ENCODE measurements at regions not wholly inside any gene's neighbourhood (a gene's known extent, or its start where the extent isn't known, plus 50 kb on each side); places are given as distances from the start of the nearest gene placed in this dataset.
A peak's percentile ranks its signal among the peaks of the same experiment; 100 is the strongest.
"Not testable (repeated sequence)": the region's sequence is repeated elsewhere in the genome, so short reads cannot be mapped to it uniquely, and the experiment has no call there.

- H3K4me1 ChIP-seq; H3K4me3 ChIP-seq; DNase-seq; intact Hi-C loops (cut with DNase I; ENCODE audit: low total_unique reads); H3K27me3 ChIP-seq; H3K9me3 ChIP-seq; H3K36me3 ChIP-seq; H3K27ac ChIP-seq; in situ Hi-C loops (cut with MboI; ENCODE audit: low pct_ligation_motif_present in 1 of 4, low pct_unique_long_range_greater_than_20kb in 1 of 4, low sequenced_read_pairs in 3 of 4): not testable (repeated sequence)
- TF ChIP-seq CTCF (IDR thresholded peaks at IDR 0.05): peak; percentile 22 to 39 (median 34)
- WGBS, 2 donors (ENCODE audit: low coverage in 1 of 2): 27 to 30% methylated on average over 4 of the region's 4 CpGs
Observed at GRCh38 chr7:32765649-32766251, 125.8 kb downstream of the KBTBD2 start.

GRCh38 chr7:32765185-32765584 lies 126.4 kb downstream of the KBTBD2 start:
- in situ Hi-C loops (cut with MboI; ENCODE audit: low pct_ligation_motif_present in 1 of 4, low pct_unique_long_range_greater_than_20kb in 1 of 4, low sequenced_read_pairs in 3 of 4): no loop called here
- no peak overlapping the region for H3K27ac ChIP-seq
- H3K27me3 ChIP-seq: peaks cover 5% of the 10 kb centered on the region
- no peaks in the 10 kb centered on the region for H3K9me3 ChIP-seq
- intact Hi-C loops (cut with DNase I; ENCODE audit: low total_unique reads): no loop called here
- H3K4me1 ChIP-seq: no peaks in the 10 kb centered on the region
- no peaks in the 10 kb centered on the region for H3K36me3 ChIP-seq
- WGBS, 2 donors (ENCODE audit: low coverage in 1 of 2): 78 to 85% methylated on average over 2 to 3 of the region's 3 CpGs
- no peak overlapping the region for H3K4me3 ChIP-seq
- DNase-seq: no peak
- TF ChIP-seq CTCF (IDR thresholded peaks at IDR 0.05): no peak
- no peak for TF ChIP-seq POLR2A (IDR thresholded peaks at IDR 0.05)
- no peak for TF ChIP-seq POLR2AphosphoS5 (IDR thresholded peaks at IDR 0.05)
- TF ChIP-seq EP300 (IDR thresholded peaks at IDR 0.05; ENCODE audit: low read depth): no peak

GRCh38 chr7:32762925-32763293 lies 128.7 kb downstream of the KBTBD2 start:
- no peaks in the 10 kb centered on the region for H3K4me1 ChIP-seq
- in situ Hi-C loops (cut with MboI; ENCODE audit: low pct_ligation_motif_present in 1 of 4, low pct_unique_long_range_greater_than_20kb in 1 of 4, low sequenced_read_pairs in 3 of 4): no loop called here
- WGBS, 2 donors (ENCODE audit: low coverage in 1 of 2): 7 to 79% methylated on average over 3 to 23 of the region's 23 CpGs

GRCh38 chr7:32762206-32762924 lies 129.2 kb downstream of the KBTBD2 start:
- H3K27me3 ChIP-seq; in situ Hi-C loops (cut with MboI; ENCODE audit: low pct_ligation_motif_present in 1 of 4, low pct_unique_long_range_greater_than_20kb in 1 of 4, low sequenced_read_pairs in 3 of 4); DNase-seq; intact Hi-C loops (cut with DNase I; ENCODE audit: low total_unique reads); H3K4me1 ChIP-seq; H3K9me3 ChIP-seq; H3K36me3 ChIP-seq; H3K27ac ChIP-seq; H3K4me3 ChIP-seq: not testable (repeated sequence)
- 71 to 73% methylated on average over 21 to 29 of the region's 29 CpGs for WGBS, 2 donors (ENCODE audit: low coverage in 1 of 2)

More at GRCh38 chr7:32762925-32763293, 128.7 kb downstream of the KBTBD2 start:
- H3K36me3 ChIP-seq: no peaks in the 10 kb centered on the region
- peaks cover 5% of the 10 kb centered on the region for H3K27me3 ChIP-seq
- H3K9me3 ChIP-seq: no peaks in the 10 kb centered on the region
- intact Hi-C loops (cut with DNase I; ENCODE audit: low total_unique reads): no loop called here
- H3K27ac ChIP-seq: no peak overlapping the region
- no peak for DNase-seq
- TF ChIP-seq EP300 (IDR thresholded peaks at IDR 0.05; ENCODE audit: low read depth): no peak
- no peak for TF ChIP-seq POLR2AphosphoS5 (IDR thresholded peaks at IDR 0.05)
- no peak for TF ChIP-seq CTCF (IDR thresholded peaks at IDR 0.05)
- TF ChIP-seq POLR2A (IDR thresholded peaks at IDR 0.05): no peak
- H3K4me3 ChIP-seq: no peak overlapping the region

Data from transverse colon (tissue), 4 donors.